ENCODE measurements at regions not wholly inside any gene's neighbourhood (a gene's known extent, or its start where the extent isn't known, plus 50 kb on each side); places are given as distances from the start of the nearest gene placed in this dataset.
"Not testable (repeated sequence)": the region's sequence is repeated elsewhere in the genome, so short reads cannot be mapped to it uniquely, and the experiment has no call there.

DNA sequence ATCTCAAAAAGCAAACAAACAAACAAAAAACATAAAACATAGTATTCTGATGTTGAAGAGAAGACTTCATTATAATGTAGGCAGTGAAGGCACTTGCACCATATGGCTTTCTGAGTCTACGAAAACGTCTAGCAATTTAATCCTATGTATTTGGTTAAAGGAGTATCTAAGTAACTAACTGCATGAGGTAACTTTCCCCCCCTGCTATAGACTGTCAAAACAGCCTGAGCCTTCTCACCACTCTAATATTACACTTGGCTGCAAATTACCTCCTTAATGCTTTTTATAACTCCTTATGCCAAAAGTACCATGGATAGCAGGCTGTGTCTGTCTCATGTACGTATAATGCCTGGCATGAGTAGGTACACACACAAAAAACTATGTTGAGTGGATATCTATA lies 607.6 kb upstream of the FLRT2 start:
- Mint-ChIP-seq H3K4me1 (no peaks in the 10 kb centered on the region), H3K9me3 (ENCODE audit: low read depth) (peaks cover 11% of the 10 kb centered on the region), H3K27ac (no peak overlapping the region), H3K36me3 (no peaks in the 10 kb centered on the region), H3K4me3 (no peak overlapping the region), H3K27me3 (no peaks in the 10 kb centered on the region)
- CTCF ChIA-PET = no interaction called here
- no peak for DNase-seq
- ATAC-seq = no peak

DNA sequence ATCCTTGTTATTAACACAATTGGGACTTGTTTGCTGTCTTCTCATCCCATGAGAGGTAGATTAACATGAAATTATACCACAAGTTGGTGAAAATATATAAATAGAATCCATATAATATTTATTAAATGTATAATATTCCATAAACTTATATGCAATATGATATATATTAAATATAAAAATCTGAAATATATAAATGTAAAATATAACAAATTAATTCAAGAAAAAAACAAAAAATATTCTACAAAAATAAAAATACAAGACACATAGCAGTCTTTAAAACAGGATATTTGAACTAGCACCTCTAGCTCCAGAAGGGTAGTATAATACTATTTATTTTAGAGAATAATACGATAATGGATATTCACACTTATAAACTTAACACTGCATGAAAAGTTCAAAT lies 603.3 kb upstream of the FLRT2 start:
- Mint-ChIP-seq H3K4me1 (no peaks in the 10 kb centered on the region), H3K27me3 (no peaks in the 10 kb centered on the region), H3K9me3 (ENCODE audit: low read depth) (peaks cover 17% of the 10 kb centered on the region), H3K27ac (no peak overlapping the region), H3K36me3 (no peaks in the 10 kb centered on the region), H3K4me3 (no peak overlapping the region)
- DNase-seq = no peak
- no peak for ATAC-seq
- CTCF ChIA-PET = no interaction called here

DNA sequence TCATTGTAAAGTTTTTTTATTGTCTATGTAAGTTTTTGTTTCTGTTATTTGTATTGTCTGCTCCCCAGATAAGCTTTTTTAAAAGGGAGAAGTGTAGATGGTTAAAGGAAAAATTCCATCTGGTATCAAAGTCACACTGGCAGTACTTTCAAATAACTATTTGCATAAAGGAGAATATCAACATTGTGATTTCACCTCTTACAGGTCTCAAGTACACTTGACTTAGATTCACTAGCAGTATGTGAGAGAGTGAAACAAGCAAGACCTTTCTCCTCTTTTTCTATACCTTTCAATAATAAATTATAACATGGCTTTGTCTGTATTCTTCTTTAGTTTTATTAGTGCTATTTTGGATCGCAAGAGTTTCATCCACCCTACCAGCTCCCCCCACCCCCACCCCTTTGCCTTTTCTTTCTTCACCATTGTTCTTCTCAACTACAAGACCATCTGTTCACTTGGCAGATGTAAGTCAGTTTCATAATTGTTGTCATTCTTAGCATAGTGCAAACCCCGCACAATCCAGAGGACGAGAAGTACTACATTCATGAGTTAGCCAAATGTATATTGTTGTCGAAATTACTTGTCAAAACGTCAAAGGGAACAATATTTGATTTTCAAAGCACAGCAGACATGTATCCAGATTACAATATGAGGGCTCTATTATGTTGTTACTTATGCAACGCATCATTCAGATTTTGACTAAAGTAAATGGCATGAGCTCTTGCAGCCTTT lies 602.7 kb upstream of the FLRT2 start:
- Mint-ChIP-seq H3K4me3 (no peak overlapping the region), H3K27me3 (no peaks in the 10 kb centered on the region), H3K36me3 (no peaks in the 10 kb centered on the region), H3K27ac (no peak overlapping the region), H3K9me3 (ENCODE audit: low read depth) (peaks cover 19% of the 10 kb centered on the region), H3K4me1 (no peaks in the 10 kb centered on the region)
- CTCF ChIA-PET = no interaction called here
- DNase-seq (no peak), ATAC-seq (no peak)

DNA sequence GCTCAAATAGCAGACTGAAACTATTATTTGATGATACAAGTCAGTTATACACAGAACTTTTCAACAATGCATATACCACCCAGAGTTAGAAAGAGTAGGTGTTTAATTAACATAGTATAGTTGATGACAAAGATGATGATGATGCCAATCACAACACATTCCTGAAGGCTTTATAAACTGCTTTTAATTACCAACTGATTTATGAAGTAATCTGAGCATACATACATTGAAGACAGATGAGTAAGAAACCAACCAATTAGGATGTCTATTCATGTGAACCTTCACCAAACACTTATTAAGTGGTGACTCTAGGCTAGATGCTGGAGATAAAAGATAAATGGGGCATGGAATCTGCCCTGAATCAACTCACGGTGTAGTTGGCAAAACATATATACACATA lies 600.9 kb upstream of the FLRT2 start:
- Mint-ChIP-seq H3K4me3 (no peak overlapping the region), H3K36me3 (no peaks in the 10 kb centered on the region), H3K4me1 (no peaks in the 10 kb centered on the region), H3K27me3 (no peaks in the 10 kb centered on the region), H3K9me3 (ENCODE audit: low read depth) (peaks cover 19% of the 10 kb centered on the region), H3K27ac (no peak overlapping the region)
- CTCF ChIA-PET = no interaction called here
- ATAC-seq (no peak), DNase-seq (no peak)

DNA sequence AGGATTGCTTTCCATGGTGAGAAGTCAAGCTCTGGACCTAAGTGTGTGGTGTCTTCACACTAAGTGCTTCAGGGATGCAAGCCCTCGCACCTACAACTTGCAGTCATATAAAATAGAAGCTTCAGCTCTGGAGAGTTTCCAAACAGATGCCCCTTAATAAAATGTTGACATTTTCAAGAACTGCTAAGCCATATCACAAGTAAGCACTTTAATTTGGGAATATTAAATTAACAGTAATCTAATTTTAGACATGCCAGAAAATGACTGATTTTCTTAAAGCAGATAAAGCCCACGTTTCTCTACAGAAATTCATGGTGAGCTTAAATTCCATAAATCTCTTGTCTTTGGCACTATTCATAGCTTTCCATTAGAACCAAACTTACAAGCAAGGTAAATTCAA lies 600.1 kb upstream of the FLRT2 start:
- Mint-ChIP-seq H3K4me1 (no peaks in the 10 kb centered on the region), H3K36me3 (no peaks in the 10 kb centered on the region), H3K4me3 (no peak overlapping the region), H3K27me3 (no peaks in the 10 kb centered on the region), H3K27ac (no peak overlapping the region), H3K9me3 (ENCODE audit: low read depth) (peaks cover 18% of the 10 kb centered on the region)
- DNase-seq (no peak), ATAC-seq (no peak)
- CTCF ChIA-PET = no interaction called here

DNA sequence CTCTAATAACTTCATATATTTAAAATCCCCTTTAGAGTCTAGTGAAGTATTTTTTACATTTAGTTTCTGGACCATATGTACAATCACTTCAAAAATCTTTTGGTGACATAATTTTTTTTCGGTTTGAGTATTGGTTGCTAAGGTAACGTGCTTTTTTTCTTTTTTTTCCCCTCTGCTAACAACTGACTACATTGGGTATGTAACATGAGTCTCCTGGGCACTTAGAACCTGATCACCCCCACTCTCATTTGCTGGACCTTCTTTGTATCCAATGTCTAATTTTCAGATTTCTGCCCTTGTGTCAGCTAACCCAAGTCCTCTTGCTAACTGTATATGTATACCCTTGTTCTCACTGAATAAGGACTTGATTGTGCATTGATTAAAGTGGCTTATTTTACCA lies 592.9 kb upstream of the FLRT2 start:
- Mint-ChIP-seq H3K4me3 (no peak overlapping the region), H3K4me1 (no peaks in the 10 kb centered on the region), H3K27me3 (no peaks in the 10 kb centered on the region), H3K9me3 (ENCODE audit: low read depth) (peaks cover 17% of the 10 kb centered on the region), H3K27ac (no peak overlapping the region), H3K36me3 (no peaks in the 10 kb centered on the region)
- DNase-seq = no peak
- CTCF ChIA-PET = no interaction called here
- no peak for ATAC-seq

DNA sequence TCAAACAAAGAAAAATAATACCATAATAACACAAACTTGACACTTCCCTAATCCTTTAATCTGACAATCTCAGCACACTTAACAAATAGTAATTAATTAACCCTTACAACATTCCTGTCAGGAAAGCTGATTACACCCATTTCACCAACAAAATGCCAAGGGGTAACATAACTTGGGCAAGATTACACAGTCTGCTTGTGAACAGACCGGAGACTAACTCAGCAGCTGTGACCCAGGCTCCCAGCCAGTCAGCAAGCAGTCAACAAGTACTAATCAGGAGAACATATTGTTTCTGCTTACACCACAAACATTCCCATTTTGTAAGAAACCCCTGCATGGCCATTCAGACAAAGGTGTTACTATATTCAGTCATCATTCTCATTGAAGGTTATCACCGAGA lies 592.5 kb upstream of the FLRT2 start:
- H3K4me3 Mint-ChIP-seq = no peak overlapping the region
- H3K36me3 Mint-ChIP-seq = no peaks in the 10 kb centered on the region
- no peaks in the 10 kb centered on the region for H3K27me3 Mint-ChIP-seq
- DNase-seq (no peak), ATAC-seq (no peak)
- H3K9me3 Mint-ChIP-seq (ENCODE audit: low read depth) = peaks cover 14% of the 10 kb centered on the region
- H3K4me1 Mint-ChIP-seq = no peaks in the 10 kb centered on the region
- H3K27ac Mint-ChIP-seq = no peak overlapping the region
- CTCF ChIA-PET = no interaction called here

DNA sequence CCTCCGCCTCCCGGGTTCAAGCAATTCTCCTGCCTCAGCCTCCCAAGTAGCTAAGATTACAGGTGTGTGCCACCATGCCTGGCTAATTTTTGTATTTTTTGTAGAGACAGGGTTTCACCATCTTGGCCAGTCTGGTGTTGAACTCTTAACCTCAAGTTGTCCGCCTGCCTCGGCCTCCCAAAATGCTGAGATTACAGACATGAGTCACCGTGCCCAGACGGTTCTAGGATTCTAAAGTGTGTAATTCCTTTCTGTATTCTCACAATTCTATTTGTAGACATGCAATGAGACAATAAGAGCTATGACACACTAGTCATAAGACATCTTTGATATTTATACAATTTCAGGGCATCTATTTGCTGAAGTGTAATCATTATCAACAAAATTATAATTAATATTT lies 585.0 kb upstream of the FLRT2 start:
- DNase-seq; H3K4me1 Mint-ChIP-seq; H3K36me3 Mint-ChIP-seq; H3K27ac Mint-ChIP-seq; CTCF ChIA-PET; H3K9me3 Mint-ChIP-seq (ENCODE audit: low read depth); H3K4me3 Mint-ChIP-seq; H3K27me3 Mint-ChIP-seq; ATAC-seq: not testable (repeated sequence)

DNA sequence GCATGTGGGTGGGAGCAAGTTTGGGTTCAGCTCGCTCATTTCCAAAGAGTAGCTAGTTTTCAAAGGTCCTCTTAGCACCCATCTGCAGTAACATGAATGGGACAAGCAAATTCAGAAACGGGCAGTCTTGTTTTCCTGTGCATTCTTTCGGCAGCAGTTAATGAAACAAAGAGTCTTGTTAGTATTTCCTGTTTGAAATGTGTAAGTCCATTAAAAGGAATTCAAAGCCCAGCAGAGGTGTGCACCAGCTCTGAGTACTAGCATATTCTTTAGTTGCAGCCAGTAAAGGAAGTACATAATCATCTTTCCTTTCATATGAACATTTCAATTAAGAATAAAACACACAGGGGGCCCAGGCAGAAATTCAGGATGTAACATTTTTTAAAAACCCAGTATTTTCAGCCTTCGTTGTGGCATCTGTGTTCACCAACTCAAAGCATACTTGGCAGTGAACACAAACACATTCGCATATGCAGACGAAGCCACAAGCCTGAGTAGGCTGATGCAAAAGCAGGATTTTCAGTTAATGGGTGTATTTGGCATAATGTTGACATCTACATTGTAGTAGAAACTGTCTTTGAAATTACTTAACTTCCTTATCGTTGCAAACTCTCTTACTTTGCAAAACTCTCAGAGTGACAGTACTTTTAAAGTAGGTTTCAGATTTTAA lies 570.0 kb upstream of the FLRT2 start:
- Mint-ChIP-seq H3K9me3 (ENCODE audit: low read depth) (peaks cover 12% of the 10 kb centered on the region), H3K4me1 (no peaks in the 10 kb centered on the region)

DNA sequence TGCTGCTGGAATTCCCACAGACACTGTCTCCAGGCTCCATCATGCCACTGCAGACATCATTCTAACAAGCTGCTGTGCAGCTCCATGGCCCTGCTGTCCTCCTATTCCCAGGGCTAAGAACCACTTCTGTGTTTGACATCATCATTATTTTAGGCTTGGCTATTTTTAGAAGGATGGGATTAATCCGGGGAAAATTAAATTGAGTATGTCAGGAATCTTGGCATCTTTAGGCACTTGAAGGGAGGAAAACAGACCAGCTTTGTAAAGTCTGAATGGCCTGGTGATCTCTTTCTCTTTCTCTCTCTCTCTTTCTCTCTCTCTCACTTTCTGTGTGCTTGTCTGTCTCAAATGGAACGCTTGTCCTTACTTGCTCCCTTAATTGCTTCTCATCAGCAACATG lies 568.3 kb upstream of the FLRT2 start:
- Mint-ChIP-seq H3K36me3 (no peaks in the 10 kb centered on the region), H3K27me3 (no peaks in the 10 kb centered on the region), H3K4me1 (no peaks in the 10 kb centered on the region), H3K4me3 (no peak overlapping the region), H3K27ac (no peak overlapping the region), H3K9me3 (ENCODE audit: low read depth) (peaks cover 10% of the 10 kb centered on the region)
- CTCF ChIA-PET = no interaction called here
- DNase-seq (no peak), ATAC-seq (no peak)

More for the DNA sequence above, 570.0 kb upstream of the FLRT2 start:
- Mint-ChIP-seq H3K27me3 (no peaks in the 10 kb centered on the region), H3K36me3 (no peaks in the 10 kb centered on the region), H3K27ac (no peak overlapping the region), H3K4me3 (no peak overlapping the region)
- DNase-seq (no peak), ATAC-seq (no peak)
- CTCF ChIA-PET = no interaction called here

DNA sequence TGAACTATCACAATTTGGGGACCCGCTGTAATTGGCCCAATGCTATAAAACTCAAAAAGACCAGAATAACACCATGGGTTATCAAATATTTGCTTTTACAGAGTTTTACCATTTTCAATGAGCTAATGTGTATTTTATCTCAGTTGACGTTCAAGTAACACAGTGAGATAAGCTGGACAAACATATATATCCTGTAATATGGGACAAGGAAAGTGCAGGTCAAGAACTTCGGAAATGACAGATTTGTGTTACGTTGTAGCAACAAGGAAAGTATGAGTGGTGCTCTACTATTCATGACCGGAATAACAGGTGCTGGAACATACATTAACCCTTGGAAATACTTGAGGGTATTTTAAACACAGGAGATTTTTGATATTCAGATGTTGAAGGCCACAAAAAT lies 566.4 kb upstream of the FLRT2 start:
- H3K4me1 Mint-ChIP-seq = no peaks in the 10 kb centered on the region
- no peak for ATAC-seq
- H3K36me3 Mint-ChIP-seq = no peaks in the 10 kb centered on the region
- DNase-seq = no peak
- H3K27ac Mint-ChIP-seq = no peak overlapping the region
- CTCF ChIA-PET = no interaction called here
- no peak overlapping the region for H3K4me3 Mint-ChIP-seq
- H3K9me3 Mint-ChIP-seq (ENCODE audit: low read depth) = peaks cover 9% of the 10 kb centered on the region
- no peaks in the 10 kb centered on the region for H3K27me3 Mint-ChIP-seq

DNA sequence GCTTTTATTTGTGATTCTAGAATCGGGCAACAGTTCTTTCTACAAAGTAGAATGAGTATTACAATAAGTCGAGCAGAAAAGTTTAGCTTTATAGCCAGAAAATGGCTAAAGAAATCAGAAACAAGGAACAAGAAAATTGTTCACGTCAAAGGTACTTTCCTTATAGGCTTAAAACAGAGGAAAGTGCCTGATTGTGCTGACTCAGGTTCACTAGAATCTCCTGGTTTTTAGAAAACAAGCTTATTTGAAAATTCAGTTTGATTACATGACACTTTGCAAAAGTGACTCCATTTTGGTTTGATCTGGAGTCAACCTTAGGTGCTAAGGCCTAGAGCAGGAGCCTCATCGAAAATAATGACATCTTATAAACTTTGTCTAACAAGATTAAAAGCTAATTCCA lies 564.7 kb upstream of the FLRT2 start:
- H3K4me3 Mint-ChIP-seq = no peak overlapping the region
- DNase-seq = no peak
- CTCF ChIA-PET = no interaction called here
- H3K27ac Mint-ChIP-seq = no peak overlapping the region
- no peak for ATAC-seq
- peaks cover 12% of the 10 kb centered on the region for H3K9me3 Mint-ChIP-seq (ENCODE audit: low read depth)
- H3K36me3 Mint-ChIP-seq = no peaks in the 10 kb centered on the region
- H3K27me3 Mint-ChIP-seq = no peaks in the 10 kb centered on the region
- H3K4me1 Mint-ChIP-seq = no peaks in the 10 kb centered on the region

DNA sequence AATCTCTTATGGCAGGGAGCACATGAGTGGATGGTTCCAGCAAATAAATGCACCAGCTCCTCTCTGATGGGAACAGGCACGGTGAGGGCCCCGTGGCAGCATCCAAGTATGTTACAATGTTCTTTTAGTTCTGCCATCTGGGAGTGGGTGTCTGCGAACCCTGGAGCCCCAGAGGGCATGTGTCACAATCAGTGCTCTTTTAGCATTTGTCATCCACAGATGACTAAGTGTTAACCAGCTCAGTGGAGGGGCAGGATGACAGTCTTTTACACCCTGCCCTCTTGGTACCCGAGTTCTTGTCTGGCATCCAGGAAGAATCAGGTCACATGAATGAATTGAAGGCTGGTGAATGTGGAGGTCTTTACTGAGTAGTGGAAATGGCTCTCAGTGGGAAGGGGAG lies 560.4 kb upstream of the FLRT2 start:
- Mint-ChIP-seq H3K4me1 (no peaks in the 10 kb centered on the region), H3K36me3 (no peaks in the 10 kb centered on the region), H3K9me3 (ENCODE audit: low read depth) (peaks cover 12% of the 10 kb centered on the region), H3K27me3 (no peaks in the 10 kb centered on the region), H3K27ac (no peak overlapping the region), H3K4me3 (no peak overlapping the region)
- ATAC-seq (no peak), DNase-seq (no peak)
- CTCF ChIA-PET = no interaction called here

DNA sequence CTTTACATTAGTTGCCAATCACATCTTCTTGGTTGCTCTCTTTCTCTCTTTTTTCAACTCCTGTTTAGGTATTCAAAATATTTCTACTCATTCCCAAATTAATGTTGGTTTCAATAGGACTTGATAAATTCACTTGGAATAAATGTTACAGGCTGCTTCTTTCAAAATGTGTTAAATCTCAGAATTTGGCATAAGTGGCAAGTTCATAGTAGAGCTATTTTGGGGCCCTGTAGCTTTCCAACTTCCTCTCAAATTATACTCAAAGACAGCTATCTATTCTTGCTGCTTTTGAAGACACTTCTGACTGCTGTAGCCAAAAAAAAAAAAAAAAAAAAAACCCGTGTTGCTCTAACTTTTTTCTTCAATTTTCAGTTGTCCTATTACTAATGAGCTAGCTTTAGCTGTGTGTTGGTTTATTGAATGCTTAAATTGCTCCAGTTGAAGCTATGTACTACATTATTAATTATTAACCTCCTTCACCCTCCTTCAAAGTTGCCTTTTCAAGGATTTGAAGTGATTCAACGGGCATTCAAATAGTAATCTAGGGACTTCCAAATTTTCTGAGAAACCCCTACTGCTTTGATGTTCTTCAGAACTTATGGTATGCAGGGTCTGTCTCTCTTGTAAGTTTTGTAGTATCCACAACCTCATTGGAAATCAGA lies 554.6 kb upstream of the FLRT2 start:
- no peak overlapping the region for H3K27ac Mint-ChIP-seq
- peaks cover 6% of the 10 kb centered on the region for H3K9me3 Mint-ChIP-seq (ENCODE audit: low read depth)
- CTCF ChIA-PET = no interaction called here

More for the DNA sequence above, 554.6 kb upstream of the FLRT2 start:
- Mint-ChIP-seq H3K36me3 (no peaks in the 10 kb centered on the region), H3K4me1 (no peaks in the 10 kb centered on the region), H3K4me3 (no peak overlapping the region), H3K27me3 (no peaks in the 10 kb centered on the region)
- DNase-seq (no peak), ATAC-seq (no peak)

Data from activated CD8-positive, alpha-beta memory T cell treated with anti-CD3 and anti-CD28 coated beads, Interleukin-2, amount 10 ng/mL, durations not matched to agents 7 days and 5 days (primary cell).